PFSK-1 (cell line): ENCODE measurements at regions not wholly inside any gene's neighbourhood (a gene's known extent, or its start where the extent isn't known, plus 50 kb on each side); places are given as distances from the start of the nearest gene placed in this dataset.

Source experiments
- FOXP2 ChIP-seq: optimal IDR thresholded peaks from 2 replicates; pipeline ENCODE3; 2011; ENCODE audit warnings: borderline replicate concordance, control low read depth, inconsistent platforms; ENCODE audit not compliant: insufficient read depth; ENCODE audit errors: extremely low read length, extremely low read depth
- POLR2AphosphoS5 ChIP-seq: IDR thresholded peaks from 2 replicates; pipeline ENCODE4 v1.6.1; 2012; ENCODE audit warnings: low read depth, mild to moderate bottlenecking, control low read depth, low read length, moderate library complexity
- REST ChIP-seq, 2 experiments: IDR thresholded peaks; 2 replicates each; pipeline versions ENCODE4 v1.6.1 to v1.8.0; 2011 to 2012; ENCODE audit warnings: low read depth in 2 of 2, low read length in 2 of 2, control low read depth in 1 of 2, inconsistent platforms in 1 of 2, mild to moderate bottlenecking in 1 of 2, moderate library complexity in 1 of 2; ENCODE audit not compliant: insufficient read depth in 1 of 2
- SIN3A ChIP-seq: IDR thresholded peaks from 2 replicates; pipeline ENCODE4 v1.6.1; 2012; ENCODE audit warnings: mild to moderate bottlenecking, low read length, moderate library complexity, borderline replicate concordance; ENCODE audit not compliant: insufficient read depth
- TAF1 ChIP-seq: IDR thresholded peaks from 2 replicates; pipeline ENCODE4 v1.6.1; 2012; ENCODE audit warnings: low read length, control low read depth, borderline replicate concordance; ENCODE audit not compliant: insufficient read depth

DNA sequence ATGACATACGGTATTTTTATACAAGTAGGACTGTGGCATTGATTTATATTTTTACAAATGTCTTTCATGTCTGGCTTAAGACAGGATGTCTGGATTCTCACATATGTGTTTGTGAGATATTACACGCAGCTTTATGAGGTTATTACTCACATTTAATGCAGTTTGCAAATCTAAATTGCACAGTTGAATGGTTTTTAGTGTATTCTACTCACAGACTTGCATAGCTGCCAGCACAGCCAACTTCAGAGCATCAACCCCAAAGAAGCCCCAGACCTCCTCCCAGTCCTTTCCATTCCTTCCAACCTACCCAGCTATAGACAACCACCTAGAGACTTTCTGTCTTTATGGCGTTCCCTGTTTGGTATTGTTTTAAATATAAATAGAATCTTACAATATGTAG, 193.8 kb upstream of the SHH start:
- TF ChIP-seq TAF1 = no peak
- no peak for TF ChIP-seq FOXP2
- TF ChIP-seq POLR2AphosphoS5 = no peak
- no peak for TF ChIP-seq SIN3A
- TF ChIP-seq REST (IDR thresholded peaks at IDR 0.05; ENCODE audit: insufficient read depth in 1 of 2, low read depth in 2 of 2, low read length in 2 of 2) = no peak

DNA sequence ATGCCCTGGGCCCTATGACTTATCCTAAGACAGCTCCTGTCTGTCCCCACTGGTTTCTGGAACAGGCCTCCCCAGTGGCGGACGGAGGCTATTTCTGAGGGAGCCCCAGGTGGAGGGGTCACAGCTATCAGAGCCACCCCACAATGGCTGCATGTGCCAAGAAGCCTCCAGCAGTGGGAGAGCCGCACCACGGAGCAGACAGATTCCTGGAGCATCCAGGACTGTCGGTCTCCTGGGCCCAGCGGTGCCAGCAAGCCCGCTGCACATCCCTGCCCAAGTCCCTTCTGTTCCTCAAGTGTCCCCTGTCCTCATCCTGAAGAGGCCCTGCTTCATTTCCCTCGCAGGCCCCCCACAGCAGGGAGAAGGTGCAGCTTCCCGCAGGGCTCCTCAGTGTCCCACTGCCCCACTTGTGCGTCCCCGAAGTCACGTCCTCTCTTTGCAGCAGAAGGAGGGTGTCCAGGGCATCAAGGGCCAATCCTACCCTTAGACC, 193.0 kb upstream of the SHH start:
- TF ChIP-seq POLR2AphosphoS5 (no peak), REST (IDR thresholded peaks at IDR 0.05; ENCODE audit: insufficient read depth in 1 of 2, low read depth in 2 of 2, low read length in 2 of 2) (no peak), TAF1 (no peak), SIN3A (no peak), FOXP2 (no peak)

GRCh38 chr7:156004265-156005201, 192.3 kb upstream of the SHH start:
- no peak for TF ChIP-seq POLR2AphosphoS5

DNA sequence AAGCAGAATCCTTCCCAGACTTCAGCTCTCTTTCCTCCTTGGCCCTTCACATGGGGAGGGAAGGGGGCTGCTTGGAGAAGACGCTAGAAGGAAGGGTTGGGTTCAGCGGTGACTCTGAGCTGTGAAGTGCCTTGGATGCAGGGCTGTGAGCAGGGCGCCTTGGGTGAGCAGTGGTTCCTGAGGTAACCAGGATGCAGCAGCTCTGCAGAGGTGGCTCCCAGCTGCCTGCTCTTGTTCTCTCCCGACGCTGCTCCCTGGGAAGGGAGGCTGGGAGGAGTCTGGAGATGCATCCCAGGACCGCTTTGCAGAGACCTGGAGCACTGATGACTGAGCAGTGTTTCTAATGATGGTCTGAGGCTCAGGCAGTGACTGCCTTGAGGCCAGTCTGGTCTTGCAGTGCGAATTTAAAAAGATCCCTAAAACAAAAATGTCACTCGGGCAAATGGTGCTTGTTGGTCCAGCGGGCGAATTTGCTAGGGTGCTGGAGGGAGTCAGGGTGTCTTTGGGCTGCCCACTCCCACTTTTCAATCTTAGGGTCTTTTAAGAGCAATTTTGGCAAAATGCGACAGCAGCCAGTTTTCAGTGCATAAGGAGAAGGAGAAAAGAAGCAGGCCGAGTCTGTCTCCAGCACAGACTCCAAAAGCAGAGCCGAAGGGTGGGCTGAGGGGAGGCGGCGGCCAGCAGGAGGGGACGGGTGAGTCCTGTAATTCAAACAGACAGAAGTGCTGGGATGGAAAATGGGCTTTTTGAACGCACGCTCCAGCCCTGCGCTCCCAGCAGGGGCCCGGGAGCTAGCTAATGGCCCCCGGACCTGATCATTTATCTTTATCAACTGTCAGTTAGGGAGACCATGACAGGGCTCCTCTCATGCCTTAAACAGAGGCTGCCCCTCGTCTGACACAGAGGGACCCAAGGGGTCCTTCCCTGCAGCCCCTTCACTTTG, 191.2 kb upstream of the SHH start:
- no peak for TF ChIP-seq REST (IDR thresholded peaks at IDR 0.05; ENCODE audit: insufficient read depth in 1 of 2, low read depth in 2 of 2, low read length in 2 of 2)
- TF ChIP-seq SIN3A = no peak
- TF ChIP-seq TAF1 = no peak
- TF ChIP-seq FOXP2 = no peak
- TF ChIP-seq POLR2AphosphoS5 = no peak

DNA sequence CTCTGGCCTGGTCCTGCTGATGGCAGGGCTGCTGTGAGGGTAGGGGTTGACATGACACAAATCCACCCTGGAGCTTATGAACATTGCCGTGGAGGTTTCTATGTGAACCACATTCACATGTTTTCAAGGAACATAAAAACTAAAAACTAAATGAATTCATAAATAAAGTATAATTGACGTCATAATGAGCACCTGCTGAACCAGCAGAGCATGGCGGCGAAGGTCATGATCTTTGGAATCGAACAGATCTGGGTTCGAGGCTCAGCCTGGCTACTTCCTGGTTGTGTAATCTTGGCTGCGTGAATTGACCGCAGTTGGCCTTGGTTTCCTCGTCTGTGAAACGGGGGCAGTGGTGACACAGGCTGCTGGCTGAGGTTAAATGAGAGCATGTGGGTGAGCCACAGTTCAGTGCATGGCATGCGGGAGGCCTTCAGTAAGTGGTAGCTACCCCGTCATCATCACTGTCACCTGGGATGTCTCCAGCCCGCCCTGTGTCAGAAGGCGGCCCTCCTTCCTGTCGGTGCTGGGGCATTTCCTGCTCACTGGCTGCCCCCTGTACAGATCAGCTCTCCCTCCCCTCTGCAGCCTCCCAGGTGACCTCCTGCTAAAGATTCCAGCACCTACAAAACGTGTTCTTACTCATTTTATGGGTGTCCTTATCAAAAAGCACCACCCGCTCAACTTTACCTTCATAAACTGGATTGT, 190.3 kb upstream of the SHH start:
- no peak for TF ChIP-seq POLR2AphosphoS5
- no peak for TF ChIP-seq SIN3A
- TF ChIP-seq FOXP2 = no peak
- no peak for TF ChIP-seq TAF1
- no peak for TF ChIP-seq REST (IDR thresholded peaks at IDR 0.05; ENCODE audit: insufficient read depth in 1 of 2, low read depth in 2 of 2, low read length in 2 of 2)
